NB4 (cell line): ENCODE measurements at regions not wholly inside any gene's neighbourhood (a gene's known extent, or its start where the extent isn't known, plus 50 kb on each side); places are given as distances from the start of the nearest gene placed in this dataset.

Experiments used
- CTCF ChIP-seq: IDR thresholded peaks from one replicate; pipeline ENCODE4 v1.5.1; 2012; ENCODE audit warnings: low read depth, low read length
- MYC ChIP-seq: IDR thresholded peaks from 2 replicates; pipeline ENCODE4 v1.6.1; 2011; ENCODE audit warnings: low read depth, low read length
- POLR2A ChIP-seq: IDR thresholded peaks from 2 replicates; pipeline ENCODE4 v1.6.1; 2011; ENCODE audit warnings: mild to moderate bottlenecking; ENCODE audit not compliant: insufficient read length; ENCODE audit errors: extremely low read depth

GRCh38 chr17:12390631-12391030 is 275.1 kb upstream of the MYOCD start:
- TF ChIP-seq MYC, result no peak
- no peak for TF ChIP-seq CTCF
- no peak for TF ChIP-seq POLR2A
